ENCODE measurements at regions not wholly inside any gene's neighbourhood (a gene's known extent, or its start where the extent isn't known, plus 50 kb on each side); places are given as distances from the start of the nearest gene placed in this dataset.
"Not testable (repeated sequence)": the region's sequence is repeated elsewhere in the genome, so short reads cannot be mapped to it uniquely, and the experiment has no call there.

DNA sequence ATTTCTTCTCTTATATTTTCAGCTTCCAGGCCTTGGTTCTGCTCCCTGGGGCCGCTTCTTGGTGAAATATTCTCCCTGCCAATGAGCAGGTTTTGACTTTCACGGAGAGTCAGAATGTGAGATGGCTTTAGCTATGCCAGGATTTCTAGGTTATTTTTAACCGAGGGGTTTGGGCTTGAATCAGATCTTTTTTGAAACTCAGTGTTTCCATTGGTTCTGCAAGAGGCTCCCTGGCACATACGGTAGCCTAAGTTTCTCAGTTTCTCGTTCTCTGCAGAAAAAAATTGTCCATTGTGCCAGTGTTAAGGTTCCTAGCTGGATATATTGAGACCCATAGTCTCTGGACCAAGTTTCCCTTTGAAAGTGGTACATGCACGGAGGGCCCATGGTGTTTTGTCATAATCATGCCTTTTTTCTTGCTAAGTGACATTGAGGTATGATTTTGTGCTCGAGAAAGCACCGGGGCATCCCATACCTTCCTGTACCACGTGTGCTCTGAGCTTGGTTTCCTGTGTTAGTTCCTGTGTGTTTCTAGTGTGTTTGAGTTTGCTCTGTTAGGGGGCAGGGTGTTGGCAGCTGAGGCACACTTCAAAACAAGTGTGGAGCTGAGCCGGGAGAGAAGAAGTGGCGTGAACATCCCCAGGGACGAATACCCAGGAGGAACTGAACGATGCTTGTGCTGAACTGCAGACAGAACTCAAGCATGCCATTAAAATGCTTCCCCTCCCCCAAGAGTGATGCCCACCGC, 127.2 kb downstream of the HS3ST3B1 start:
- no peak for DNase-seq (ENCODE audit: low read depth)

DNA sequence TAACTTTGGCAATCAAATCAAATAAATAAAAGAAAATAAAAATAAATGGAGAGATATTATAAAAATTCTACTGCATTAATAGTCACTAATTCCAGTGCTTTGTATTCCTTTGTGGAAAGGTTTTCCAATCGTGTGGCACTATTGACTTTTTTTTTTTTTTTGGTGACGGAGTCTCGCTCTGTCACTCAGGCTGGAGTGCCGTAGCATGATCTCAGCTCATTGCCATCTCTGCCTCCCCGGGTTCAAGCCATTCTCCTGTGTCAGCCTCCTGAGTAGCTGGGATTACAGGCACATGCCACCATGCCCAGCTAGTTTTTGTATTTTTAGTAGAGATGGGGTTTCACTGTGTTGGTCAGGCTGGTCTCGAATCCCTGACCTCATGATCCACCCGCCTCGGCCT, 122.3 kb downstream of the HS3ST3B1 start:
- not testable (repeated sequence) for DNase-seq (ENCODE audit: low read depth)

DNA sequence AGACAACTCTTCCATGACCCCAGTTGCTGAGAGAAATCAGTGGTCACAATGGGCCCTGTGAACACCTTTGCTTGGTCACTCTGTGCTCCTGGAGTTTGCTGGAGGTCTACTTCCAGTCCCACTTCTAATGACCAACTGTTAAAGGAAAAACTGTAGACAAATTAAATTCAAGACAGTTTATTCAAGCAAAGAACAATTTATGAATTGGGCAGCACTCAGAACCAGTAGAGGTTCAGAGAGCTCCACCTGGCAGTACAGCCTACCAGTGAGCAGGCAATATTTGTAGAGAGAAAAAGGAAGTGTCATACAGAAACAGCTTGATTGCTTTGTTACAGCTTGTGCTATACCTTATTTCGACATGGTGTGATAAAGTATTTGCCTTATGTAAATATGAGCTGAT, 116.5 kb downstream of the HS3ST3B1 start:
- DNase-seq (ENCODE audit: low read depth) = no peak

DNA sequence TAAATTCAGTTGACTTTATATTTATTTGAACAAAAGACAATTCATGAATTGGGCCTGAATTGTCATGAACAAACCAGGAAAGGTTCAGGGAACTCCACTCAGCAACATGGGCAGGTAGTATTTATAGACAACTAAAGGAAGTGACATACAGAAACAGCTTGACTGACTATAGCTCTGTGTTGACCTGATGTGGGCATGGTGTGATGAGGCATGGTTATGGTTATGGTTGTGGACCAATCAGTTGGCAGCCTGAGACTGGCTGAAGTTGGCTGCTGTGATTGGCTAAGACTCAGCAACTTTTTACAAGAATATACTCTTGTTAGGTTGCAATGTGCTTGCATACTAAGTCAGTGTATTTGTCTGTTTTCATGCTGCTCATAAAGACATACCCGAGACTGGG, 108.4 kb downstream of the HS3ST3B1 start:
- no peak for DNase-seq (ENCODE audit: low read depth)

DNA sequence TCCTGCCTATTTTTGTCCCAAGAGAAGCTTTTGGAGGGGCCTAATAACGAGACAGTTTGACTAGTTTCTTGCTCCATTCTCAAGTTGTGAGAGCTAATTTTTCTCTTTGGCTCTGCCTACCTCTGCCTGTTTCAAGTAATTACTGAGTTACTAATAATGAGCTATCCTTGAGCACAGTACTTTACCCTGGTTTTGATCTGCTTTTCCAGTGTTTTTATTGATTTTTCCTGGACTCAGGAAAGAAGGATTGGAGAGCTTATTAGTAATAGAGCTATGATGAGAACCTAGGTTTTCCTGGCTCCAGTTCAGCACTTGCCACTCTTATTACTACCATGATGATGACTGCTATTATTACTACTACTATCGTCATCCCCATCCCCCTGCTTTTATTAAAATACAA, 106.7 kb downstream of the HS3ST3B1 start:
- no peak for DNase-seq (ENCODE audit: low read depth)

DNA sequence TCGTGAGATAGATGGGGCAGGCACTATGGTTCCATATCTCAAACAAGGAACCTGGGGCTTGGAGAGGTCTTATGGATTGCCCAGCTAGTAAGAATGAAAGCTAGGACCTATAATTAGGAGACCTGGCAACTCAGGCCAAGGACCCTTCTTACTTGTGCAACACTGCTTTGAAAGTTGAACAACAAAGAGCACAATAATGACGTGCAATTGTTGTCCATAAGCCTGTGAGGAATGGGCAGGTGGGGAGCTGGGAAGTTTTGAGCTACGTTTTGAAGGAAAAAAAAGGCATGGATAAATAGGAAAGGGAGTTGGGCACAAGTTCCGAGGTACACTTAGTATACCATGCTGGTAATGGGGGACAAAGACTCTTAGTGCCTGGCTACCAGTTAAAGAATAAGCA, 104.3 kb downstream of the HS3ST3B1 start:
- DNase-seq (ENCODE audit: low read depth) = no peak
